CD4-positive, alpha-beta T cell treated with Interleukin-17A for 4 hours (primary cell): ENCODE measurements at regions not wholly inside any gene's neighbourhood (a gene's known extent, or its start where the extent isn't known, plus 50 kb on each side); places are given as distances from the start of the nearest gene placed in this dataset.

ENCODE experiments used
- DNase-seq: peaks from one replicate; pipeline ENCODE4 v3.0.0-alpha.2; 2020; ENCODE audit warnings: mixed read lengths

- no peak for DNase-seq
Observed at GRCh38 chr13:109846185-109846584, 59.8 kb upstream of the IRS2 start.

GRCh38 chr13:109844396-109844795, 58.0 kb upstream of the IRS2 start:
- no peak for DNase-seq

GRCh38 chr13:109843695-109844094, 57.3 kb upstream of the IRS2 start:
- DNase-seq = no peak

- no peak for DNase-seq
Observed at GRCh38 chr13:109842212-109842920, 56.0 kb upstream of the IRS2 start.

GRCh38 chr13:109840893-109841287, 54.5 kb upstream of the IRS2 start:
- no peak for DNase-seq

- DNase-seq = no peak
Observed at GRCh38 chr13:109840201-109840892, 54.0 kb upstream of the IRS2 start.

GRCh38 chr13:109836629-109837607, 50.5 kb upstream of the IRS2 start:
- no peak for DNase-seq
